Neural cell (in vitro differentiated cells): ENCODE measurements at regions not wholly inside any gene's neighbourhood (a gene's known extent, or its start where the extent isn't known, plus 50 kb on each side); places are given as distances from the start of the nearest gene placed in this dataset.

ENCODE experiments used
- H2AFZ ChIP-seq: fragments of 200-600, 300-800 bp; sonication (generic), shearing (Covaris generic); 2 replicates; pipeline ENCODE4 v1.6.0; 2014; ENCODE audit warnings: low read depth, mild to moderate bottlenecking, antibody characterized with exemption, low read length, moderate library complexity
- H3F3A ChIP-seq: fragments of 200-600 bp; shearing (Covaris generic); 2 replicates; pipeline ENCODE4 v1.6.1; 2016; ENCODE audit warnings: mild to moderate bottlenecking, moderate library complexity, mixed read lengths, antibody characterized with exemption, low read length; ENCODE audit not compliant: insufficient read depth, poor library complexity, severe bottlenecking
- H3K27ac ChIP-seq: fragments of 200-600, 300-800 bp; sonication (generic), shearing (Covaris generic); 2 replicates; pipeline ENCODE4 v1.5.1; 2014; ENCODE audit warnings: mild to moderate bottlenecking, low read length, moderate library complexity
- H3K27me3 ChIP-seq: fragments of 300-800, 200-600 bp; sonication (generic), shearing (Covaris generic); 2 replicates; pipeline ENCODE4 v1.6.0; 2014; ENCODE audit warnings: mild to moderate bottlenecking, low read depth, low read length, moderate library complexity; ENCODE audit not compliant: insufficient read depth
- H3K36me3 ChIP-seq: fragments of 300-800, 200-600 bp; sonication (generic), shearing (Covaris generic); 2 replicates; pipeline ENCODE4 v1.5.1; 2014; ENCODE audit warnings: mild to moderate bottlenecking, antibody characterized with exemption, low read length, moderate library complexity; ENCODE audit not compliant: insufficient read depth
- H3K4me2 ChIP-seq: fragments of 300-800, 200-600 bp; sonication (generic), shearing (Covaris generic); 2 replicates; pipeline ENCODE4 v1.6.0; 2014; ENCODE audit warnings: mild to moderate bottlenecking, low read length
- H3K4me3 ChIP-seq: fragments of 300-800, 200-600 bp; sonication (generic), shearing (Covaris generic); 2 replicates; pipeline ENCODE4 v1.5.1; 2014; ENCODE audit warnings: mild to moderate bottlenecking, low read length, moderate library complexity
- H3K79me2 ChIP-seq: fragments of 200-600 bp; shearing (Covaris generic); replicated peaks from 2 replicates; pipeline ENCODE4 v1.6.0; 2014; ENCODE audit warnings: mild to moderate bottlenecking, low read length, moderate library complexity; ENCODE audit not compliant: insufficient read depth
- H3K9ac ChIP-seq: fragments of 300-800, 200-600 bp; sonication (generic), shearing (Covaris generic); 2 replicates; pipeline ENCODE4 v1.6.1; 2016; ENCODE audit warnings: mild to moderate bottlenecking, low read length, mixed read lengths
- H3K9me2 ChIP-seq: fragments of 200-600 bp; shearing (Covaris generic); 2 replicates; pipeline ENCODE4 v1.6.1; 2016; ENCODE audit warnings: mild to moderate bottlenecking, low read length, mixed read lengths; ENCODE audit not compliant: insufficient read depth
- H3K9me3 ChIP-seq: fragments of 200-600, 300-800 bp; sonication (generic), shearing (Covaris generic); 2 replicates; pipeline ENCODE4 v1.6.1; 2016; ENCODE audit warnings: mild to moderate bottlenecking, mixed run types, low read length, moderate library complexity, mixed read lengths
- H4K20me1 ChIP-seq: fragments of 200-600 bp; shearing (Covaris generic); 2 replicates; pipeline ENCODE4 v1.6.1; 2016; ENCODE audit warnings: mild to moderate bottlenecking, mixed run types; ENCODE audit not compliant: insufficient read depth
- CTCF ChIP-seq: fragments of 450-650 bp; IDR thresholded peaks from 2 replicates; pipeline ENCODE4 v1.5.1; 2014; ENCODE audit warnings: antibody characterized with exemption, mild to moderate bottlenecking, moderate library complexity; ENCODE audit not compliant: poor library complexity, severe bottlenecking
- EP300 ChIP-seq: fragments of 450-650 bp; conservative IDR thresholded peaks from 2 replicates; pipeline ENCODE4 v1.6.1; 2014; ENCODE audit warnings: antibody characterized with exemption, mild to moderate bottlenecking, moderate library complexity; ENCODE audit not compliant: poor library complexity, severe bottlenecking
- EZH2 ChIP-seq: fragments of 200-600, 300-800 bp; shearing (Covaris generic), sonication (generic); IDR thresholded peaks from 2 replicates; pipeline ENCODE4 v1.6.1; 2014; ENCODE audit warnings: antibody characterized with exemption, low read length, borderline replicate concordance, mild to moderate bottlenecking; ENCODE audit not compliant: insufficient read depth, poor library complexity, severe bottlenecking
- MXI1 ChIP-seq: fragments of 450-650 bp; conservative IDR thresholded peaks from 2 replicates; pipeline ENCODE4 v1.6.1; 2014; ENCODE audit warnings: antibody characterized with exemption, mild to moderate bottlenecking; ENCODE audit not compliant: poor library complexity, severe bottlenecking
- POLR2AphosphoS5 ChIP-seq: IDR thresholded peaks from 2 replicates; pipeline ENCODE4 v1.6.1; 2012
- RAD21 ChIP-seq: fragments of 450-650 bp; conservative IDR thresholded peaks from 2 replicates; pipeline ENCODE4 v1.6.1; 2014; ENCODE audit warnings: antibody characterized with exemption, mild to moderate bottlenecking, moderate library complexity
- SMC3 ChIP-seq: fragments of 450-650 bp; conservative IDR thresholded peaks from 2 replicates; pipeline ENCODE4 v1.6.1; 2014; ENCODE audit warnings: antibody characterized with exemption, mild to moderate bottlenecking, moderate library complexity; ENCODE audit not compliant: poor library complexity
- TAF1 ChIP-seq: IDR thresholded peaks from 2 replicates; pipeline ENCODE4 v1.6.1; 2012; ENCODE audit warnings: low read depth
- TF ChIP-seq, protein P1 (sequence below): IDR thresholded peaks from 2 replicates; pipeline ENCODE4 v1.6.1; 2012; ENCODE audit warnings: borderline replicate concordance

DNA sequence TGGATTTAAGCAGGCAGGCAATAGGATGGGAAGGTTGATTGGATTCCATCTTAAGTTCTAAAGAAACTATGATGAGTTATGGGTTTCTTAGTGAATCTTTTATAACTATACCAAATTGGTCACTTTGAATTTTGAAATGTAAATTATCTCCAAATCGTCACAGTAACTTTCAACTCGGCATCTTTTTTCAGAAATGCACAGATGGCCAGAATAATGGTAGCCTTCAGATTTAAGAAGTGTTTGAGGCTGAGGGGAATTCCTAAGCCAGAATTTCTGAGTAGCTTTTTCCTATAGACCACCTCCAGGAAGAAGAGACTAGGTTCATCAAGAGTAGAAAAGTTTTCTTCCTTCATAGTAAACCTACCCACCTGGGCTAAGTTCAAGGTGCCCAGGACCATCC lies 663.7 kb upstream of the TENM3 start:
- no peaks in the 10 kb centered on the region for H4K20me1 ChIP-seq

DNA sequence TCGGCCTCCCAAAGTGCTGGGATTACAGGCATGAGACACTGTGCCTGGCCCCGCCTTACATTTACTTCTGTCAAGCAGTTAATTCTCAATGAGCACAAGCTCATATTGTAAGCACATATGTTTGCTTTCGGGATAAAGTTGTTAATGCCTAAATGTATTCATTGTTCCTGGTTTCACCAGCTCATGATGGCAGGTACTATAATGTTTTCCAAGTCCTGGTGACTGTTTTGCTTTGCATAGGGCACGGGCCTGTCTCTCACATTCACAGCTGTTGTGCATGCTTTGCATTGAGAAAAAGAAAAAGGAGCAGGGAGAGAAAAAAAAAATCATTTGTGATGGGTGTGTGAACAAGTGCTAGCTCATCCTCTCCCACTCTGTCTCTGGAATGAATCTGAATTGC lies 661.2 kb upstream of the TENM3 start:
- no peaks in the 10 kb centered on the region for H4K20me1 ChIP-seq
- H3K9me2 ChIP-seq, result no peaks in the 10 kb centered on the region
- H3K79me2 ChIP-seq, result no peaks in the 10 kb centered on the region
- H3K9ac ChIP-seq, result no peak overlapping the region
- no peak overlapping the region for H3K27ac ChIP-seq
- no peaks in the 10 kb centered on the region for H3K36me3 ChIP-seq
- no peak overlapping the region for H2AFZ ChIP-seq
- no peaks in the 10 kb centered on the region for H3K27me3 ChIP-seq
- TF ChIP-seq, protein P1, sequence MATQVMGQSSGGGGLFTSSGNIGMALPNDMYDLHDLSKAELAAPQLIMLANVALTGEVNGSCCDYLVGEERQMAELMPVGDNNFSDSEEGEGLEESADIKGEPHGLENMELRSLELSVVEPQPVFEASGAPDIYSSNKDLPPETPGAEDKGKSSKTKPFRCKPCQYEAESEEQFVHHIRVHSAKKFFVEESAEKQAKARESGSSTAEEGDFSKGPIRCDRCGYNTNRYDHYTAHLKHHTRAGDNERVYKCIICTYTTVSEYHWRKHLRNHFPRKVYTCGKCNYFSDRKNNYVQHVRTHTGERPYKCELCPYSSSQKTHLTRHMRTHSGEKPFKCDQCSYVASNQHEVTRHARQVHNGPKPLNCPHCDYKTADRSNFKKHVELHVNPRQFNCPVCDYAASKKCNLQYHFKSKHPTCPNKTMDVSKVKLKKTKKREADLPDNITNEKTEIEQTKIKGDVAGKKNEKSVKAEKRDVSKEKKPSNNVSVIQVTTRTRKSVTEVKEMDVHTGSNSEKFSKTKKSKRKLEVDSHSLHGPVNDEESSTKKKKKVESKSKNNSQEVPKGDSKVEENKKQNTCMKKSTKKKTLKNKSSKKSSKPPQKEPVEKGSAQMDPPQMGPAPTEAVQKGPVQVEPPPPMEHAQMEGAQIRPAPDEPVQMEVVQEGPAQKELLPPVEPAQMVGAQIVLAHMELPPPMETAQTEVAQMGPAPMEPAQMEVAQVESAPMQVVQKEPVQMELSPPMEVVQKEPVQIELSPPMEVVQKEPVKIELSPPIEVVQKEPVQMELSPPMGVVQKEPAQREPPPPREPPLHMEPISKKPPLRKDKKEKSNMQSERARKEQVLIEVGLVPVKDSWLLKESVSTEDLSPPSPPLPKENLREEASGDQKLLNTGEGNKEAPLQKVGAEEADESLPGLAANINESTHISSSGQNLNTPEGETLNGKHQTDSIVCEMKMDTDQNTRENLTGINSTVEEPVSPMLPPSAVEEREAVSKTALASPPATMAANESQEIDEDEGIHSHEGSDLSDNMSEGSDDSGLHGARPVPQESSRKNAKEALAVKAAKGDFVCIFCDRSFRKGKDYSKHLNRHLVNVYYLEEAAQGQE, result no peak
- TF ChIP-seq EZH2 (no peak), POLR2AphosphoS5 (no peak), RAD21 (no peak), CTCF (no peak), EP300 (no peak), SMC3 (no peak), MXI1 (no peak), TAF1 (no peak)
- no peak overlapping the region for H3K4me3 ChIP-seq
- H3F3A ChIP-seq, result no peaks in the 10 kb centered on the region
- H3K4me2 ChIP-seq, result no peak overlapping the region
- H3K9me3 ChIP-seq, result no peaks in the 10 kb centered on the region

More for the DNA sequence above, 663.7 kb upstream of the TENM3 start:
- Histone ChIP-seq H3K4me3 (no peak overlapping the region), H3K9me2 (no peaks in the 10 kb centered on the region), H2AFZ (no peak overlapping the region), H3K9me3 (no peaks in the 10 kb centered on the region), H3K27me3 (no peaks in the 10 kb centered on the region), H3K4me2 (no peak overlapping the region), H3K36me3 (no peaks in the 10 kb centered on the region), H3K79me2 (no peaks in the 10 kb centered on the region), H3K27ac (no peak overlapping the region), H3K9ac (no peak overlapping the region), H3F3A (no peaks in the 10 kb centered on the region)
- TF ChIP-seq SMC3, result no peak
- no peak for TF ChIP-seq EZH2
- no peak for TF ChIP-seq TAF1
- no peak for TF ChIP-seq EP300
- no peak for TF ChIP-seq CTCF
- no peak for TF ChIP-seq POLR2AphosphoS5
- TF ChIP-seq MXI1, result no peak
- no peak for TF ChIP-seq RAD21
- TF ChIP-seq, protein P1, result no peak
